K562 (cell line): ENCODE measurements at regions not wholly inside any gene's neighbourhood (a gene's known extent, or its start where the extent isn't known, plus 50 kb on each side); places are given as distances from the start of the nearest gene placed in this dataset.

Source experiments
- E2F4 ChIP-seq: sonication (generic); formaldehyde crosslinking; IDR thresholded peaks from 2 replicates; pipeline ENCODE4 v1.8.0; 2022; ENCODE audit warnings: mild to moderate bottlenecking, low read depth, missing genetic modification reagents
- FOXJ3 ChIP-seq: sonication (generic); formaldehyde crosslinking; IDR thresholded peaks from 2 replicates; pipeline ENCODE4 v1.4.0; 2020; ENCODE audit warnings: mild to moderate bottlenecking, missing genetic modification reagents
- FOXK1 ChIP-seq: sonication (generic); formaldehyde crosslinking; IDR thresholded peaks from 2 replicates; pipeline ENCODE4 v1.8.0; 2022; ENCODE audit warnings: missing genetic modification reagents, mild to moderate bottlenecking, borderline replicate concordance
- JUN ChIP-seq, 2 experiments: sonication (generic) in 1 of 2; formaldehyde crosslinking in 1 of 2; IDR thresholded peaks; 2 replicates each; pipeline versions ENCODE4 v1.6.1 to v1.8.0; 2012 to 2022; ENCODE audit warnings: borderline replicate concordance in 2 of 2, mild to moderate bottlenecking in 2 of 2, improper control_type of control experiment in 1 of 2, low read depth in 1 of 2, low read length in 1 of 2, missing genetic modification reagents in 1 of 2
- JUNB ChIP-seq: fragments of 450-650 bp; formaldehyde crosslinking; conservative IDR thresholded peaks from 2 replicates; pipeline ENCODE4 v1.4.0; 2020; ENCODE audit warnings: mild to moderate bottlenecking
- PATZ1 ChIP-seq: fragments of 250-450 bp; sonication (Bioruptor Pico); IDR thresholded peaks from 2 replicates; pipeline ENCODE4 v1.5.0; 2020; ENCODE audit warnings: mild to moderate bottlenecking, borderline replicate concordance
- POU5F1 ChIP-seq: fragments of 150-350 bp; IDR thresholded peaks from 2 replicates; pipeline ENCODE4 v1.6.1; 2014; ENCODE audit warnings: borderline replicate concordance, low read length, low read depth, mild to moderate bottlenecking; ENCODE audit not compliant: partially characterized antibody
- TAF1 ChIP-seq: IDR thresholded peaks from 2 replicates; pipeline ENCODE4 v1.6.1; 2011; ENCODE audit warnings: mild to moderate bottlenecking, low read length, moderate library complexity; ENCODE audit not compliant: insufficient read depth, control insufficient read depth, severe bottlenecking; ENCODE audit errors: extremely low read depth
- THRA ChIP-seq: fragments of 450-650 bp; IDR thresholded peaks from 2 replicates; pipeline ENCODE4 v1.6.1; 2017; ENCODE audit warnings: mild to moderate bottlenecking, moderate library complexity
- ZNF263 ChIP-seq: sonication (generic); formaldehyde crosslinking; IDR thresholded peaks from 2 replicates; pipeline ENCODE4 v1.8.0; 2022; ENCODE audit warnings: mild to moderate bottlenecking, missing genetic modification reagents, borderline replicate concordance
- TF ChIP-seq, protein P1 (sequence below): IDR thresholded peaks from 3 replicates; pipeline ENCODE4 v1.6.1; 2011; ENCODE audit warnings: borderline replicate concordance, mild to moderate bottlenecking; ENCODE audit not compliant: insufficient read length, insufficient read depth
- TF ChIP-seq, protein P2 (sequence below), 3 experiments: IDR thresholded peaks in 2 of 3; conservative IDR thresholded peaks in 1 of 3; 2 replicates each; pipeline ENCODE4 v1.5.1; 2011 to 2012; ENCODE audit warnings: low read length in 3 of 3, mild to moderate bottlenecking in 3 of 3, control low read depth in 2 of 3, improper control_type of control experiment in 1 of 3, inconsistent platforms in 1 of 3, low read depth in 1 of 3, mixed read lengths in 1 of 3, moderate library complexity in 1 of 3; ENCODE audit not compliant: insufficient read depth in 2 of 3

GRCh38 chr13:65401315-65401714, 1828.8 kb downstream of the PCDH9 start:
- TF ChIP-seq JUN (IDR thresholded peaks at IDR 0.05; ENCODE audit: borderline replicate concordance, low read depth, low read length) (no peak), JUN (CRISPR knock-in tag; IDR thresholded peaks at IDR 0.05; ENCODE audit: borderline replicate concordance) (no peak), PATZ1 (CRISPR knock-in tag) (no peak), ZNF263 (CRISPR knock-in tag) (no peak), THRA (no peak), POU5F1 (no peak), TAF1 (no peak), FOXJ3 (CRISPR knock-in tag) (no peak), FOXK1 (no peak), JUNB (CRISPR knock-in tag) (no peak), E2F4 (CRISPR knock-in tag) (no peak)
- TF ChIP-seq, protein P1, sequence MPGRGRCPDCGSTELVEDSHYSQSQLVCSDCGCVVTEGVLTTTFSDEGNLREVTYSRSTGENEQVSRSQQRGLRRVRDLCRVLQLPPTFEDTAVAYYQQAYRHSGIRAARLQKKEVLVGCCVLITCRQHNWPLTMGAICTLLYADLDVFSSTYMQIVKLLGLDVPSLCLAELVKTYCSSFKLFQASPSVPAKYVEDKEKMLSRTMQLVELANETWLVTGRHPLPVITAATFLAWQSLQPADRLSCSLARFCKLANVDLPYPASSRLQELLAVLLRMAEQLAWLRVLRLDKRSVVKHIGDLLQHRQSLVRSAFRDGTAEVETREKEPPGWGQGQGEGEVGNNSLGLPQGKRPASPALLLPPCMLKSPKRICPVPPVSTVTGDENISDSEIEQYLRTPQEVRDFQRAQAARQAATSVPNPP = no peak
- TF ChIP-seq, protein P2, sequence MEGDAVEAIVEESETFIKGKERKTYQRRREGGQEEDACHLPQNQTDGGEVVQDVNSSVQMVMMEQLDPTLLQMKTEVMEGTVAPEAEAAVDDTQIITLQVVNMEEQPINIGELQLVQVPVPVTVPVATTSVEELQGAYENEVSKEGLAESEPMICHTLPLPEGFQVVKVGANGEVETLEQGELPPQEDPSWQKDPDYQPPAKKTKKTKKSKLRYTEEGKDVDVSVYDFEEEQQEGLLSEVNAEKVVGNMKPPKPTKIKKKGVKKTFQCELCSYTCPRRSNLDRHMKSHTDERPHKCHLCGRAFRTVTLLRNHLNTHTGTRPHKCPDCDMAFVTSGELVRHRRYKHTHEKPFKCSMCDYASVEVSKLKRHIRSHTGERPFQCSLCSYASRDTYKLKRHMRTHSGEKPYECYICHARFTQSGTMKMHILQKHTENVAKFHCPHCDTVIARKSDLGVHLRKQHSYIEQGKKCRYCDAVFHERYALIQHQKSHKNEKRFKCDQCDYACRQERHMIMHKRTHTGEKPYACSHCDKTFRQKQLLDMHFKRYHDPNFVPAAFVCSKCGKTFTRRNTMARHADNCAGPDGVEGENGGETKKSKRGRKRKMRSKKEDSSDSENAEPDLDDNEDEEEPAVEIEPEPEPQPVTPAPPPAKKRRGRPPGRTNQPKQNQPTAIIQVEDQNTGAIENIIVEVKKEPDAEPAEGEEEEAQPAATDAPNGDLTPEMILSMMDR (IDR thresholded peaks at IDR 0.05 in 2 of 3, conservative IDR thresholded peaks at IDR 0.05 in 1 of 3; ENCODE audit: insufficient read depth in 2 of 3, low read depth in 1 of 3, low read length in 3 of 3) = no peak
